ENCODE measurements at regions not wholly inside any gene's neighbourhood (a gene's known extent, or its start where the extent isn't known, plus 50 kb on each side); places are given as distances from the start of the nearest gene placed in this dataset.

DNA sequence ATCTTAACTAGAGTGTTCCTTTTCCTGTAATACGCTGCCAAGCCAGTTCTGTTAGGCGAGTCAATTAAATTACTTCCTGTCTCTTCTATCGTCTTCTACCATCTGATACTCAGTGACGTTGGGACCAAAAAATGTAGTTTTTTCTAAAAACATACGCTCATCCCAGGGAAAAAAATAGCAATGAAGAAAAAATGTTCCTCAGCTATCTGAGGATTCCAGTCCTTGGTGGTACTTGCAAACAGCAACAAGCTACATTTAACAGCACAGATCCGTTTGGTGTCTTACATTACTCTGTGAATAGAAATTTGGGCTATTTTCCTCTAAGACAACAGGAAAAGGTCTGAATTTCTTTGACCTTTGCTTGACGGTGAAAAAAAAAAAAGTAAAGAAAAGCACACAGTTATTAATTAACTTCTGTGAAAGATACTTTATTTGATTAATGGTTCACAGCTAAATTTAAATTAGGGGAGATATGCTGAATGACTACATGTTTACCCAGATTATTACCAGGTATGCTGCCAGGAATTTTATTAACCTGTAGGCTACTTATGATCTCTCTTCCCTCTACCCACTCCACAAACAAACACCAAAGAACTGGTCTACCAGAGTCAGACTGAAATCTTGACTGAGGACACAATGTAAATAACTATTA lies 254.4 kb upstream of the ZPLD1 start:
- intact Hi-C loops (cut with micrococcal nuclease; ENCODE audit: unreplicated experiment) (no loop called here), in situ Hi-C loops (cut with HindIII; ENCODE audit: extremely low pct_ligation_motif_present, low pct_unique_long_range_greater_than_20kb) (no loop called here)
- ChIA-PET CTCF (ENCODE audit: low intra/inter-chr PET ratio, low total read pairs) (no interaction called here), POLR2A (no interaction called here)
- Histone ChIP-seq H3K4me2 (ENCODE audit: low read depth, low read length) (no peak overlapping the region), H3K9ac (ENCODE audit: insufficient read depth, low read depth, low read length) (no peak overlapping the region), H4K20me1 (ENCODE audit: insufficient read depth, low read length) (no peaks in the 10 kb centered on the region), H3K9me3 (ENCODE audit: low read length) (no peaks in the 10 kb centered on the region), H3K79me2 (ENCODE audit: insufficient read depth, low read length) (no peaks in the 10 kb centered on the region), H3K36me3 (replicated peaks in 1 of 2; ENCODE audit: control insufficient read depth in 1 of 2, insufficient read depth in 2 of 2, low read length in 2 of 2) (no peaks in the 10 kb centered on the region), H2AFZ (ENCODE audit: low read length) (no peak overlapping the region), H3K4me3 (replicated peaks in 1 of 3; ENCODE audit: insufficient read depth in 1 of 3, low read depth in 2 of 3, low read length in 3 of 3) (no peak overlapping the region), H3K27me3 (ENCODE audit: control insufficient read depth in 1 of 2, insufficient read depth in 2 of 2, low read length in 2 of 2) (no peaks in the 10 kb centered on the region), H3K27ac (ENCODE audit: extremely low read length, insufficient read depth, low read length) (no peak overlapping the region), H3K4me1 (ENCODE audit: insufficient read depth, low read length) (peaks cover 7% of the 10 kb centered on the region)
- FAIRE-seq (no peak), DNase-seq (ENCODE audit: low spot score) (no peak), ATAC-seq (no peak)
- WGBS (ENCODE audit: low lambda C conversion rate), result 30% methylated on average over 7 of the region's 7 CpGs
- TF ChIP-seq REL (CRISPR knock-in tag; conservative IDR thresholded peaks at IDR 0.05), result no peak
- TF ChIP-seq, protein P1, sequence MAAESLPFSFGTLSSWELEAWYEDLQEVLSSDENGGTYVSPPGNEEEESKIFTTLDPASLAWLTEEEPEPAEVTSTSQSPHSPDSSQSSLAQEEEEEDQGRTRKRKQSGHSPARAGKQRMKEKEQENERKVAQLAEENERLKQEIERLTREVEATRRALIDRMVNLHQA (CRISPR knock-in tag; IDR thresholded peaks at IDR 0.05), result no peak
- TF ChIP-seq ZNF563 (CRISPR knock-in tag; IDR thresholded peaks at IDR 0.05), result no peak
- no peak for TF ChIP-seq ZNF883 (CRISPR knock-in tag; IDR thresholded peaks at IDR 0.05; ENCODE audit: not compliant biosample characterization)
- TF ChIP-seq, protein P2, sequence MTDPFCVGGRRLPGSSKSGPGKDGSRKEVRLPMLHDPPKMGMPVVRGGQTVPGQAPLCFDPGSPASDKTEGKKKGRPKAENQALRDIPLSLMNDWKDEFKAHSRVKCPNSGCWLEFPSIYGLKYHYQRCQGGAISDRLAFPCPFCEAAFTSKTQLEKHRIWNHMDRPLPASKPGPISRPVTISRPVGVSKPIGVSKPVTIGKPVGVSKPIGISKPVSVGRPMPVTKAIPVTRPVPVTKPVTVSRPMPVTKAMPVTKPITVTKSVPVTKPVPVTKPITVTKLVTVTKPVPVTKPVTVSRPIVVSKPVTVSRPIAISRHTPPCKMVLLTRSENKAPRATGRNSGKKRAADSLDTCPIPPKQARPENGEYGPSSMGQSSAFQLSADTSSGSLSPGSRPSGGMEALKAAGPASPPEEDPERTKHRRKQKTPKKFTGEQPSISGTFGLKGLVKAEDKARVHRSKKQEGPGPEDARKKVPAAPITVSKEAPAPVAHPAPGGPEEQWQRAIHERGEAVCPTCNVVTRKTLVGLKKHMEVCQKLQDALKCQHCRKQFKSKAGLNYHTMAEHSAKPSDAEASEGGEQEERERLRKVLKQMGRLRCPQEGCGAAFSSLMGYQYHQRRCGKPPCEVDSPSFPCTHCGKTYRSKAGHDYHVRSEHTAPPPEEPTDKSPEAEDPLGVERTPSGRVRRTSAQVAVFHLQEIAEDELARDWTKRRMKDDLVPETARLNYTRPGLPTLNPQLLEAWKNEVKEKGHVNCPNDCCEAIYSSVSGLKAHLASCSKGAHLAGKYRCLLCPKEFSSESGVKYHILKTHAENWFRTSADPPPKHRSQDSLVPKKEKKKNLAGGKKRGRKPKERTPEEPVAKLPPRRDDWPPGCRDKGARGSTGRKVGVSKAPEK (CRISPR knock-in tag; IDR thresholded peaks at IDR 0.05; ENCODE audit: borderline replicate concordance), result no peak
- TF ChIP-seq CBX2 (IDR thresholded peaks at IDR 0.05; ENCODE audit: low read depth, low read length), result no peak
- no peak for TF ChIP-seq CBX2 (CRISPR knock-in tag; IDR thresholded peaks at IDR 0.05; ENCODE audit: low read depth)
- TF ChIP-seq RFXAP (CRISPR knock-in tag; IDR thresholded peaks at IDR 0.05; ENCODE audit: borderline replicate concordance), result no peak
- TF ChIP-seq ZNF547 (CRISPR knock-in tag; IDR thresholded peaks at IDR 0.05), result no peak
- no peak for TF ChIP-seq ZNF235 (CRISPR knock-in tag; IDR thresholded peaks at IDR 0.05; ENCODE audit: borderline replicate concordance)
- TF ChIP-seq ZNF138 (CRISPR knock-in tag; IDR thresholded peaks at IDR 0.05; ENCODE audit: low read depth), result no peak
- TF ChIP-seq ZFP36 (IDR thresholded peaks at IDR 0.05; ENCODE audit: borderline replicate concordance, low read depth, low read length, partially characterized antibody), result no peak
- TF ChIP-seq ZNF549 (CRISPR knock-in tag; IDR thresholded peaks at IDR 0.05), result no peak
- TF ChIP-seq FOXO1 (CRISPR knock-in tag; IDR thresholded peaks at IDR 0.05), result no peak
- no peak for TF ChIP-seq PTBP1 (IDR thresholded peaks at IDR 0.05; ENCODE audit: low read depth, low read length, poor library complexity, severe bottlenecking)
- no peak for TF ChIP-seq ZFP36L1 (CRISPR knock-in tag; IDR thresholded peaks at IDR 0.05)
- TF ChIP-seq, protein P3, sequence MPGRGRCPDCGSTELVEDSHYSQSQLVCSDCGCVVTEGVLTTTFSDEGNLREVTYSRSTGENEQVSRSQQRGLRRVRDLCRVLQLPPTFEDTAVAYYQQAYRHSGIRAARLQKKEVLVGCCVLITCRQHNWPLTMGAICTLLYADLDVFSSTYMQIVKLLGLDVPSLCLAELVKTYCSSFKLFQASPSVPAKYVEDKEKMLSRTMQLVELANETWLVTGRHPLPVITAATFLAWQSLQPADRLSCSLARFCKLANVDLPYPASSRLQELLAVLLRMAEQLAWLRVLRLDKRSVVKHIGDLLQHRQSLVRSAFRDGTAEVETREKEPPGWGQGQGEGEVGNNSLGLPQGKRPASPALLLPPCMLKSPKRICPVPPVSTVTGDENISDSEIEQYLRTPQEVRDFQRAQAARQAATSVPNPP (CRISPR knock-in tag; IDR thresholded peaks at IDR 0.05), result no peak
- TF ChIP-seq, protein P4, sequence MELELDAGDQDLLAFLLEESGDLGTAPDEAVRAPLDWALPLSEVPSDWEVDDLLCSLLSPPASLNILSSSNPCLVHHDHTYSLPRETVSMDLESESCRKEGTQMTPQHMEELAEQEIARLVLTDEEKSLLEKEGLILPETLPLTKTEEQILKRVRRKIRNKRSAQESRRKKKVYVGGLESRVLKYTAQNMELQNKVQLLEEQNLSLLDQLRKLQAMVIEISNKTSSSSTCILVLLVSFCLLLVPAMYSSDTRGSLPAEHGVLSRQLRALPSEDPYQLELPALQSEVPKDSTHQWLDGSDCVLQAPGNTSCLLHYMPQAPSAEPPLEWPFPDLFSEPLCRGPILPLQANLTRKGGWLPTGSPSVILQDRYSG (CRISPR knock-in tag; IDR thresholded peaks at IDR 0.05), result no peak
- BruUV-seq (replicated peaks), result no TSS peak
